DMS79 treated with DMSO at 0.1 percent for 48 hours (cell line): ENCODE measurements at regions not wholly inside any gene's neighbourhood (a gene's known extent, or its start where the extent isn't known, plus 50 kb on each side); places are given as distances from the start of the nearest gene placed in this dataset.
"Not testable (repeated sequence)": the region's sequence is repeated elsewhere in the genome, so short reads cannot be mapped to it uniquely, and the experiment has no call there.

ENCODE experiments used
- DNase-seq: peaks from one replicate; lab custom pipeline; 2025; lab: John Stamatoyannopoulos, UW

DNA sequence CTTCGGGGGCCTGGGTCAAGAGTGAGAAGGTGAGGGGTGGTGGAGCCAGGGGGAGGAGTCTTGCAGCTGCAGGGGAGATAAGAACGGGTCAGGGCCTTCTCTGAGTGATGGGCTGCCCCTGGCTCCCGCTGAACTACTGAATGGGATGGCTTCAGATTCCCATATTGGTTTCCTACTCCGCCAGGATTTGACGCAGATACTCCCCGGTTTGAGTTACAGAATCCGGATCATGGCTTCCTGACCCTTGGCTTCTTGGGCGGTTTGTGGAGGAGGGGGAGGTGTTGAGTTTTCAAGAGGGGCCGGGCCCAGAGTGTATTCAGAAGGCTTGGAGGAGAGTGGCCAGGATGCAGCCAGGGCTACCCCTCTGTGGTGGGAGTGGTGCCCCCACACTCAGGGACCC, 119.9 kb upstream of the ATP2B2 start:
- no peak for DNase-seq

- DNase-seq = no peak
These were observed 122.6 kb upstream of the ATP2B2 start for GRCh38 chr3:10627884-10628572.

DNA sequence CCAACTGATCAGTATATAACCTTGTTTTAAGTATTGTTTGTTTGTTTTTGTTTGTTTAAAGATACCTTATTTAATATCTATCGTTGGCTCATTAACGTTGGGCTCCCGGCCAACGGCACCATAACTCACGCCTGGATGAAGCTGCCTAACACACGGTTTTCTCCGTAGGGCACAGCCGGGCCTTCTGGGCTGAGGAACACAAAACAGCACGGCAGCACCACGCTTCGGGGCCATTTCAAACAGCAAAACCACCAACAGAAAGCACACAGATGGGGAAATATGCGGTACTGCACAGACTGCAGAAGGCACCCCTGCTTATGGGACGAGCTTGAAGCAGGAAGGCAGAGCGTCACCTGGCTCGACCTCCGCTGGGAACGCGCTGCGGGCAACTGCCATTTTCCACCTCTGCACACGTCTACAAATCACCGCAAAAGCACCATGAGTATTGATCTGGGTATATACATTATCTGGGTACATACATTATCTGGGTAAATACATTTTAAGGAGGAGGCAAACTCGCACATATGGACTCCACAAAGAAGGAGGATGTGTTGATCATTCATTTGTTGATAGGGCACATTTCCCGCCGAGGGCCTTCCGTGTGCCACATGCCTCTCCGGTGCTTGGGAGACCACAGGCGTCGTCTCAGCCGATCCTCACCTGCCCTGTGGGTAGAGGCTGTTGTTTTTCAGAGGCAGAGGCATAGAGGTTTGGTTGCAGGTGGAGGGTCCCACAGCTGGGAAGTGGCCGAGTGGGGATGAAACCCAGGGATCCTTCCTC, 123.7 kb upstream of the ATP2B2 start:
- DNase-seq = peak; percentile 18

DNA sequence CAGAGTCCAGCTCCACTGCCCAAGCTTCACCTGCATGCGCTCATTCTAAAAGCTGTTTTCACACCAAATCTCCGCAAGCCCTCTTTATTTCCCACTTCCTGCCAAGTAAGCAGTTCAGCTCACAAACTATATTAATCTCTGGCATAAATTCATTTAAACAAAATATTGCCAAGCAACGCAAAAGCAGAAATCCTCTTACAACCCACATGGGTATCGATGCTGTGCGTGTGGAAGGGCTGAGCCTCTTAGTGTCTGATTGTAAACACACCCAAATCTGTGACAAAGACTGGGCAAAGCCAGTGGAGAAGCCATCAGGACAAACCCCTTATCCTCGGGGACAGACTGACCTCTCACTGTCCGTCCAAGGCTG, 124.3 kb upstream of the ATP2B2 start:
- DNase-seq = no peak

DNA sequence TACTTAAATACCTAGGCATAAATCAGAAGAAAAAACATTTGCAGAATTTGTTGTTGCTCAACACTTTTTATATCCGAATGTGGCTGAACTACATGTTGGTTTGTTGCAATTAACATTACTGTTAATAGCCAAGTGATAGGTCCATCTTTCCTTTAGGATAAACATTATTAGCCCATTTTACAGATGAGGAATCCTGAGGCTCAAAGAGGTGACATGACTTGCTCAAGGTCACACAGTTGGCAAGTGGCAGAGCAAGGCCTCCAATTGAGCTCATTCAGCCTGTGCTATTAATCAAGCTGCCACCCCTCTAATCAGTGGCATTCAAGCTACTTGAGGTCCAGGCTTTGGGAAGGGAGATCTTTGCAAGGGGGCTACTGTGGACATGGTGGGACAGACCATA, 125.8 kb upstream of the ATP2B2 start:
- no peak for DNase-seq

DNA sequence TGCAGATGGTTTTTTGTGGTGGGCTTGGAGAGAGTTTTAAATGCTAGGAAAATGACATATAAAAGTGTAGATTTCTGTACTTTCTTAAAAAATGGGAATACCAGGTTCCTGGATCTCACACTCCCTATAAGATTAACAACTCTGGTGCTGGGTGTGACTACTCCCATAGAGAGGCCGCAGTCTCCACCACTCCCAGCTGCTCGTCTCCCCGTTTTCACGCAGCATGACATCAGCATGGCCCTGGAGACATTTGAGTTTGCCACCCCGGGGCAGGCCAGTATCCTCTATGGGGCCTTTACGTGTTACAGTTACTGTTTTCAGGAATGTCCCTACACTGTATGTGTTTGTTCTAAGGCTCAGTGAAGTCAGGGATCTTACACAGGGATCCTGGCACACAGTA, 126.7 kb upstream of the ATP2B2 start:
- DNase-seq = no peak

- no peak for DNase-seq
These were observed 127.4 kb upstream of the ATP2B2 start for GRCh38 chr3:10632741-10633140.

DNA sequence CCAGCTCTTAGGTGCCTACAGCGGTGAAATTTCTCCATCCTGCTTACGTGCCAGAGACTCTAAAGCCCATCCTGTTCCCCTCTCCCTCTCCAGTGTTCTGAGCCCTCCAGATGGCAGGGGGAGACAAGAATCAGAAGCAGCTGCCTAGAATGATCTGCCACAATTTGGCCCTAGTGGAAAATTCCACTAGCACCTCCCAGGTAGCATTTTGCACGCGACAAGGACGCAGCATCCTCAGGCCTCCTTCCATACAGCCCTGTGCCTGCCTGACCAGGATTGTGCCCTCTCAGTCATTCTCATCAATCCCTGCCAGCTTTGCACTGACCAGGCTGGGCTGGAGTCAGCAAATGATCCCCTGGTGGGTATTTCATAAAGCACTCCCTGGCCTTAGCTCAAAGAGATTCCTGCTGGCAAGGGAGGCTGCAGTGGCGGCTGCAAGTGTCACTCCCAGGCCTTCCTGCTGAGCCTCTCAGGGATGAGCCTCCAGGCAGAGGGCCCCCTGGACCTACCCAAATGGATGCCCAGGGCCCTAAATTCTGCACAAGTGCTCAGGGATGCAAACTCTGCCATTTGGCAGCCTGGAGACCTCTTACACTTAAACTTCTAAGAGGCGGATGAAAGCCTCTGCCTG, 130.2 kb upstream of the ATP2B2 start:
- DNase-seq = no peak

GRCh38 chr3:10637342-10637741, 132.0 kb upstream of the ATP2B2 start:
- DNase-seq = no peak

GRCh38 chr3:10638466-10638865, 133.1 kb upstream of the ATP2B2 start:
- DNase-seq = no peak

DNA sequence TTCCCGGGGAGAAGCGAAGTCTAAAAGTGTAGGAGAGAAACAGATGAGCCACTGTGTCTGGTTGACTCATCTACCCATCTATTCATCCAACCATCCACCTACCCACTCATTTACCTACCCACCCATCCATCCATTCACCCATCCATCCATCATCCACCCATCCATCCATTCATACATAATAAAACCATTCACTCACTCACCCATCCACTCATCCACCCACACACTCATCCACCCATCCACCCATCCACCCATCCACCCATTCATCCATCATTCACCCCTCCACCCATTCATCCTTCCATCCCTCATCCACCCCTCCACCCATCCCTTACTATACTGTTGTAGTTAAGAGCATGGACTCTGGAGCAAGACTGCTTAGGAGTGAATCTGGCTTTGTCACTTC, 136.4 kb upstream of the ATP2B2 start:
- no peak for DNase-seq

DNA sequence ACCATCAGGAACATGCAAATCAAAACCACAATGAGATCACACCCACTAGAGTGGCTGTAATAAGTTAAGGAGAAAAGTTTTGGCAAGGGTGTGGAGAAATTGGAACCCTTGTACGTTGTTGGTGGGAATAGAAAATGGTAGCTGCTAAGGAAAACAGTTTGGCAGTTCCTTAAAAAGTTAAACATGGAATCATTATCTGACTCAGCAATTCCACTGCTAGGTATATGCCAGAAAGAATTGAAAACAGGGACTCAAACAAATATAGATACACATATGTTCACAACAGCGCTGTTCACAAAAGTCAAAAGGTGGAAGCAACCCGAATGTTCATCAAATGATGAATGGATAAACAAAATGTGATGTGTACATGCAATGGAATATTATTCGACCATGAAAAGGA, 138.8 kb upstream of the ATP2B2 start:
- DNase-seq = no peak

- DNase-seq = no peak
These were observed 140.4 kb upstream of the ATP2B2 start for GRCh38 chr3:10645800-10646199.

GRCh38 chr3:10646531-10647335, 141.3 kb upstream of the ATP2B2 start:
- DNase-seq = no peak

GRCh38 chr3:10647376-10647775, 142.0 kb upstream of the ATP2B2 start:
- no peak for DNase-seq

DNA sequence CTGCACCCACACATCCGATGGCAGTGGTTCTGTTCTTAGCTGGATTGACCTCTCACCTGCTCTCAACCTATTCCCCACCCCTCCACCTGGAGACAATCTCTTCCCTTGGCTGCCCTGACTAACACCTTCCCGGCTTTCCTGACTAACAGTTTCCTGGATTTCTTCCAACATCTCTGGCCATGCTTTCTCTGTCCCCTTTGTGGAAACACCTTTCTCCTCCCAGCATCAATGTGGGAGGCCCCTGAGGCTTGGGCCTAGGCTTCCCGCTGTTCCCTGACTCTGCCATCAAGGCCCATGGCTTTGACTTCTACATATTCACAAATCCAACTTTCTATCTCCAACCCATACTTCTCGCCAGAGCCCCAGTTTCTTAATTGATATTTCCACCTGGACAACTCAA, 142.8 kb upstream of the ATP2B2 start:
- DNase-seq = no peak

DNA sequence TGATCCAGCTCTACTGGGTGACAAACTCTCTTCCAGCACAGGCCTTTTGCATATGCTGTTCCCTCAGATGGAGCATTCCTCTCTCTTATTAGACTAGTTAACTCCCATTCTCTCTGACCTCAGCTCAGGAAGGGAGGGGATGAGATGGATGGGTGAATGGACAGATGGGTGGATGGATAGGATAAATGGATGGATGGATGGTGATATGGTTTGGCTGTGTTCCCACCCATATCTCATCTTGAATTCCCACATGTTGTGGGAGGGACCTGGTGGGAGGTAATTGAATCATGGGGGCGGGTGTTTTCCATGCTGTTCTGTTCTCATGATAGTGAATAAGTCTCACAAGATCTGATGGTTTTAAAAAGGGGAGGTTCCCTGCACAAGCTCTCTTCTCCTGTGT, 144.1 kb upstream of the ATP2B2 start:
- DNase-seq = not testable (repeated sequence)

DNA sequence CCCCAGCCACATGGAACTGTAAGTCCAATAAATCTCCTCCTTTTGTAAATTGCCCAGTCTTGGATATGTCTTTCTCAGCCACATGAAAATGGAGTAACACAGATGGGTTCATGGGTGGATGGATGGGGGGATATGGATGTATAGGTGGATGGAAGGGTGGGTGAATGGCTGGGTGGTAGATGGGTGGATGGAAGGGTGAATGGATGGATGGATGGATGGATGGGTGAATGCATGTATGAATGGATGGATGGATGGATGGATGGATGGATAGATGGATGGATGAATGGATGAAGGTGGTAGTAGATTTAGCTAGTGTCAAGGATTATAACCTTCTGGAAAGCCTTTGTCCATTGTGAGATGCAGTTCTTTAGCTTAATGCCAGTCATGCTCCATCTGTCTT, 146.1 kb upstream of the ATP2B2 start:
- DNase-seq = no peak

- no peak for DNase-seq
These were observed 147.9 kb upstream of the ATP2B2 start for GRCh38 chr3:10653241-10653640.

GRCh38 chr3:10653866-10654611, 148.7 kb upstream of the ATP2B2 start:
- no peak for DNase-seq

DNA sequence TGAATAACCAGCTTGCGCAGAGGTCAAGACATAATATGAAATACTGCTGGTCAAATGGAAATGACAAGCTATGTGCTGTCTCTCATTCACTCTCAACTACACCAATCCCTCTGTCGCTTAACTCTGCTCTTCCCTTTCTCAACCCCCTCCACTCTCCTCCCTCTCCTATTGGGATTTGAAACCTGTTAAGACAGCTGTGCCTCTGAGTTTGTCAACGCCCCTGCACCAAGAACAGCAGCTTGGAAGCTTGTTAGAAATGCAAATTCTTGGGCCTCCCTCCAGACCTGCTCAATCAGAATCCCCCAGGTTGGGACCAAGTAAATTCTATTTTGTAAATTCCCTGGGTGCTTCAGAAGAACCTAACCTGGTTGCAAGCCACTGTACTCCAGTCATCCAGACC, 149.7 kb upstream of the ATP2B2 start:
- no peak for DNase-seq

GRCh38 chr3:10657339-10657738, 152.0 kb upstream of the ATP2B2 start:
- DNase-seq = not testable (repeated sequence)
